Smooth muscle cell of the brain vasculature (primary cell): ENCODE measurements at regions not wholly inside any gene's neighbourhood (a gene's known extent, or its start where the extent isn't known, plus 50 kb on each side); places are given as distances from the start of the nearest gene placed in this dataset.

ENCODE experiments used
- DNase-seq: peaks from one replicate; pipeline ENCODE4 v3.0.0-alpha.2; 2012; ENCODE audit warnings: low read depth, low spot score

GRCh38 chr10:118107541-118107940 is 60.8 kb upstream of the RAB11FIP2 start:
- no peak for DNase-seq

DNA sequence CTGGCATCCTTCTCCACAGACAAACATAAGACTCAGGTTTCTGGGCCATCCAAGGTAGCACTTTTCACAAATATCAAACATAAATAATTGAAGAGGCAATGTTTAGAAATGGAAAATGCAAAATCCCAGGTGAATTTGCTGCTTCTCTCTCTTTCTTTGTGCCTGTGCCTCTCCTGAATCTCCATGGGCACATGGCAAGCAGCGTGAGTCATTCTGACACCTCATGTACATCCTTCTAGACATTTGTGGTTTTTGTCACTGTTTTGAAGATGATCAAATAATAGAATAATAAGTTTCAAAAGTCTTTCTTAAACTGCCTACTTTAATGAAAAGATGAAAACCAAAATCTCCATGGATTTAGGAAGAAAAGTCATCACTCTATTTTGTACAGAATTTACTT is 60.3 kb upstream of the RAB11FIP2 start:
- no peak for DNase-seq

GRCh38 chr10:118106426-118106825 is 59.7 kb upstream of the RAB11FIP2 start:
- no peak for DNase-seq

DNA sequence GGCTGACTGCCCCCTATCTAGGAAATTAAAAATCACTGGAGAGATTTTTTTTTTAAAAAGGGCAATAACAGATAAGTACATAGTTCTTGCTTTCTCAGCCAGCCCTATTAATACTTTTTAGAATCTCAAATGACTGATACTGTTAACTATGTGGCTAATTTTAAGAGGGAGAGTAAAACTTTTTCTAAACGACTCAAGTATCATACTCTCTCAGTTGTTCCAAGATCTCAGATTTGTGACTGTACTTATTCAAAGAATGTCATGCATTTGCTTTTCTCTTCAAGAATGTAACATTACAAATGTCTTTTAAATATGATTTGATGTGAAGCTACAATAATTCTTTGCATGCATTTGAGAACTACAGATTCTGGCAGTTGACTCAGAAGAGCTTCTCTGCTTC is 55.4 kb upstream of the RAB11FIP2 start:
- DNase-seq: no peak

DNA sequence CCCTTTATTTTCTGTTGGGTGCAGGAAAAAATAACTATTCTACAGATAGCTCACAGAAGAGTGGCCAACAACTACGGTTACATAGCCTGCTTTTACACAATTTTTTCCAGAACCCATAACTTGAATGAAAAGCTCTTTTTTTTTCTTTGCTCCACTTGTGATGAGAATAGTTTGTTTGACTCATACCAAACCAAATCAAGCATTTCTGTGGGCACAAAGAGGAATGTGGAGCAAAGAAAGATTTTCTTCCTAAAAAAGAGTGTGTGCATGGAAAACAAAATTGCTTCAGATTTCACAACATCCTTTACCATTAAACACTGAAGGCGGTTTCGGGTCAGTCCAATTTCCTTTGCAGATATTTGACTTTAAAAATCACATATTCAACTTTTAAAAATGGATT is 54.8 kb upstream of the RAB11FIP2 start:
- no peak for DNase-seq
